ENCODE measurements at regions not wholly inside any gene's neighbourhood (a gene's known extent, or its start where the extent isn't known, plus 50 kb on each side); places are given as distances from the start of the nearest gene placed in this dataset.

DNA sequence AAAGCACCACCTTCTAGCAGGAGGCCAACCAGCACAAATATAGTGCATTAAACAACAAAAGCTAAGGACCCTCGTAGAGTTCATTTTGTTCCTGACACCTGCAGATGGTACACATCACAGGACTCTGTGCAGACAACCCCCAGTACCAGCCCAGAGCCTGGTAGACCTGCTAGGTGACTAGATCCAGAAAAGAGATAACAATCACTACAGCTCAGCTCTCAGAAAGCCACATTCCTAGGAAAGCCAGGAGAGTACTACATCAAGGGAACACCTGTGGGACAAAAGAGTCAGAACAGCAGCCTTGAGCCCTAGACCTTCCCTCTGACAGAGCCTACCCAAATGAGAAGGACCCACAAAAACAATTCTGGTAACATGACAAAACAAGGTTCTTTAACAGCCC lies 344.7 kb upstream of the PTBP2 start:
- H3K9ac ChIP-seq (ENCODE audit: insufficient read length): no peak overlapping the region
- H3K9me3 ChIP-seq (ENCODE audit: low read depth, low read length): no peaks in the 10 kb centered on the region
- no peak overlapping the region for H3K27ac ChIP-seq
- TF ChIP-seq FOXP2 (optimal IDR thresholded peaks at IDR 0.05; ENCODE audit: control extremely low read depth, extremely low read length, insufficient read depth) (no peak), EZH2 (IDR thresholded peaks at IDR 0.05) (no peak), POLR2AphosphoS5 (IDR thresholded peaks at IDR 0.05; ENCODE audit: borderline replicate concordance, low read depth, low read length) (no peak)
- no peaks in the 10 kb centered on the region for H3K36me3 ChIP-seq (ENCODE audit: insufficient read depth, low read length)
- no peak overlapping the region for H3K4me3 ChIP-seq
- no peak for DNase-seq (ENCODE audit: low read depth, low spot score)

DNA sequence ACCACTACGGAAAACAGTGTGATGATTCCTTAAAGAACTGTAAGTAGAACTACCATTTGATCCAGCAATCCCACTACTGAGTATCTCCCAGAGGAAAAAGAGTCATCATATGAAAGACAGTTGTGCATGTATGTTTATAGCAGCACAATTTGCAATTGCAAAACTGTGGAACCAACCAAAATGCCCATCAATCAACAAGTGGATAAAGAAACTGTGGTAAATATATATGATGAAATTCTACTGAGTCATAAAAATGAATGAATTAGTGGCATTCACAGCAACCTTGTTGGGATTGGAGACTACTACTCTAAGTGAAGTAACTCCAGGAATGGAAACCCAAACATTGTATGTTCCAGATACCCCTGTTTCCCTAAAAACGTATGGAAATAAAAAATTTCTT lies 337.0 kb upstream of the PTBP2 start:
- no peak overlapping the region for H3K4me3 ChIP-seq
- no peak overlapping the region for H3K9ac ChIP-seq (ENCODE audit: insufficient read length)
- H3K36me3 ChIP-seq (ENCODE audit: insufficient read depth, low read length): no peaks in the 10 kb centered on the region
- TF ChIP-seq EZH2 (IDR thresholded peaks at IDR 0.05) (no peak), FOXP2 (optimal IDR thresholded peaks at IDR 0.05; ENCODE audit: control extremely low read depth, extremely low read length, insufficient read depth) (no peak), POLR2AphosphoS5 (IDR thresholded peaks at IDR 0.05; ENCODE audit: borderline replicate concordance, low read depth, low read length) (no peak)
- no peak overlapping the region for H3K27ac ChIP-seq
- no peaks in the 10 kb centered on the region for H3K9me3 ChIP-seq (ENCODE audit: low read depth, low read length)
- DNase-seq (ENCODE audit: low read depth, low spot score): no peak

DNA sequence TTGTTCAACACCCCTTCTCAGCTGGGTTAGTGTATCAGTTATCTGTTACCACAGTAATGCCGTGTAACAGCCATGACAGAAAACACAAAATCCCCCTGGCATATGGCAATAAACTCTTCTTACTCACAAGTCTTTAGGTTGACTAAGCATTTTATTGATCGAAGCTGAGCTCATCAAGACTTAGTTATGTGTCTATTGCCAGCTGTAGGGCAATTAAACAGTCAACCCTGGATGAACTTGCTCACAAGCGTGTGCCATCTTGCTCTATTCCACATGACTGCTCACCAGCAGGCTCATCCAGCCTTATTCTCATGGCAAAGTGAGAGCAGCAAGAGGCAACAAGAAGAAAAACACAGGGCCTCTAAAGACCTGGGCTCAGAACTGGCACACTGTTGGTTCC lies 333.8 kb upstream of the PTBP2 start:
- Histone ChIP-seq H3K9ac (ENCODE audit: insufficient read length) (no peak overlapping the region), H3K9me3 (ENCODE audit: low read depth, low read length) (no peaks in the 10 kb centered on the region), H3K27ac (no peak overlapping the region), H3K36me3 (ENCODE audit: insufficient read depth, low read length) (no peaks in the 10 kb centered on the region), H3K4me3 (no peak overlapping the region)
- DNase-seq (ENCODE audit: low read depth, low spot score): no peak
- TF ChIP-seq POLR2AphosphoS5 (IDR thresholded peaks at IDR 0.05; ENCODE audit: borderline replicate concordance, low read depth, low read length): no peak
- no peak for TF ChIP-seq EZH2 (IDR thresholded peaks at IDR 0.05)
- TF ChIP-seq FOXP2 (optimal IDR thresholded peaks at IDR 0.05; ENCODE audit: control extremely low read depth, extremely low read length, insufficient read depth): no peak

DNA sequence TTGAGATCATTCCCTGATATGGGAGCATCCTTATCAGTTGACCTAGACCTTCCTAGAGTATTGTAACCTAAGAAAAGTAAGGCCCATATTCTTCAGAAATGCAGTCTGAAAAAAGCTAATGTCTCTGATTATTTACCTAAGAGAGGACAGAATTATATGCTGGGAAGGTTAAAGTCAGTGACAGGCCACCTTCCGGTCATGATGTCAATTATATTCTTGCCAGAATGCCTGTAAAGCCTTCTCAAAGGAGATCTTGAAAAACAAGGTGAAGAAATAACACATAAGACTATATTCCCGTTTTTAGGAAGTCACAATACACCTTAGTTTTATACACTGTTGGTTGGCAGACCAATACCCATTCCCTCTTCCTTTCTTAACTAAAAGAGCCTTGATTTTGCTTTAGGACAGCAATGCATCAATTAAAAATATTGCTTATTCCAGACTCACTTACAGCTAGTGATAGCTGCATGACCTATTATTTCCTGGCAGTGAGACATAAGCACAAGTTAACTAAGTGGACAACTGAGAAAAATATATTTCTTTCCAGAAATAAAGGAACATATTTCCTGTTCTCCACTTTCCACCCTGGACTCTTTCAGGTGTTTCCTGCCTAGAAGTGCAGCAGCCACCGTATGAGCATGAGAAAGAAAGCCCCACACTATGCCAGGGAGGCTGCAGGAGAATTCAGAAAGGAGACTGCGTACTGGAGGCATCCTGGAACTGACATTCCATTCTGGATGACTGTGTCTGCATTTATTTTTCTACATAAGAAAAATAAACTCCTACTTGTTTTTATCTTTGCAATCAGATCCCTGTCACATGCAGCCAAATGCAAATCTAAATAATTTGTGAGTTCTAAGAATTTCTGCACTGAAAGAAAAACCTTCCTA lies 332.9 kb upstream of the PTBP2 start:
- no peak for TF ChIP-seq FOXP2 (optimal IDR thresholded peaks at IDR 0.05; ENCODE audit: control extremely low read depth, extremely low read length, insufficient read depth)
- TF ChIP-seq EZH2 (IDR thresholded peaks at IDR 0.05): no peak
- no peak for TF ChIP-seq POLR2AphosphoS5 (IDR thresholded peaks at IDR 0.05; ENCODE audit: borderline replicate concordance, low read depth, low read length)
- no peak for DNase-seq (ENCODE audit: low read depth, low spot score)

DNA sequence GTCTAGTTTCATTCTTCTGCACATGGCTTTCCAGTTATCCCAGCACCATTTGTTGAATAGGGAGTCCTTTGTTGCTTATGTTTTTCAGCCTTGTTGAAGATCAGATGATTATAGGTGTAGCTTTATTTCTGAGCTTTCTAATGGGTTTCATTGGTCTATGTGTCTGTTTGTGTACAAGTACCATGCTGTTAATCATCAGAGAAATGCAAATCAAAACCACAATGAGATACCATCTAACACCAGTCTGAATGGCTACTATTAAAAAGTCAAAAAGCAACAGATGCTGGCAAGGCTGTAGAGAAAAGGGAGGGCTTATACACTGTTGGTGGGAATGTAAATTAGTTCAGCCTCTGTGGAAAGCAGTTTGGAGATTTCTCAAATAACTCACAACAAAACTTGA lies 321.5 kb upstream of the PTBP2 start:
- Histone ChIP-seq H3K36me3 (ENCODE audit: insufficient read depth, low read length) (no peaks in the 10 kb centered on the region), H3K4me3 (no peak overlapping the region), H3K27ac (no peak overlapping the region), H3K9me3 (ENCODE audit: low read depth, low read length) (no peaks in the 10 kb centered on the region), H3K9ac (ENCODE audit: insufficient read length) (no peak overlapping the region)
- TF ChIP-seq POLR2AphosphoS5 (IDR thresholded peaks at IDR 0.05; ENCODE audit: borderline replicate concordance, low read depth, low read length) (no peak), EZH2 (IDR thresholded peaks at IDR 0.05) (no peak), FOXP2 (optimal IDR thresholded peaks at IDR 0.05; ENCODE audit: control extremely low read depth, extremely low read length, insufficient read depth) (no peak)
- DNase-seq (ENCODE audit: low read depth, low spot score): no peak

More for the DNA sequence above, 332.9 kb upstream of the PTBP2 start:
- H3K9me3 ChIP-seq (ENCODE audit: low read depth, low read length): no peaks in the 10 kb centered on the region
- no peak overlapping the region for H3K4me3 ChIP-seq
- H3K36me3 ChIP-seq (ENCODE audit: insufficient read depth, low read length): no peaks in the 10 kb centered on the region
- H3K27ac ChIP-seq: no peak overlapping the region
- no peak overlapping the region for H3K9ac ChIP-seq (ENCODE audit: insufficient read length)

DNA sequence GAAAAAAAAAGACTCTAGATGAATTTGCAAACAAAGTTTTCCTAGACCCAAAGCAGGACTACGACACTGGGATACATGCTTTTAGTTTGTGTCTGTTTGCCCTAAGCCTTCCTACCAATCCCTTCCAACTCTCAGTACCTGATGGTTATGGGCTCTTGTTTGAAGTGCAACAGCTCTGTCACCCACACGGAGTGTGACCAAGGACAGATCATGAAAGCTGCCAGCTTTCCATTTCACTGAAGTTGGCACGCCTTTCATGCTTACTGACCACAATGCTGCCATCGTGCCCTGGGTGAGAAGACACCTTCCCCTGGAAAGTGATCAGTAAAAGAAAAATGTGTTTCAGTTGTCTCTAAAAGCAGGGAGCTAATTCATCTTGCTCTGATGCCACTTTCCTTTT lies 312.5 kb upstream of the PTBP2 start:
- no peak for DNase-seq (ENCODE audit: low read depth, low spot score)
- Histone ChIP-seq H3K27ac (no peak overlapping the region), H3K4me3 (no peak overlapping the region), H3K9me3 (ENCODE audit: low read depth, low read length) (no peaks in the 10 kb centered on the region), H3K36me3 (ENCODE audit: insufficient read depth, low read length) (no peaks in the 10 kb centered on the region), H3K9ac (ENCODE audit: insufficient read length) (no peak overlapping the region)
- TF ChIP-seq EZH2 (IDR thresholded peaks at IDR 0.05): no peak
- no peak for TF ChIP-seq POLR2AphosphoS5 (IDR thresholded peaks at IDR 0.05; ENCODE audit: borderline replicate concordance, low read depth, low read length)
- TF ChIP-seq FOXP2 (optimal IDR thresholded peaks at IDR 0.05; ENCODE audit: control extremely low read depth, extremely low read length, insufficient read depth): no peak

DNA sequence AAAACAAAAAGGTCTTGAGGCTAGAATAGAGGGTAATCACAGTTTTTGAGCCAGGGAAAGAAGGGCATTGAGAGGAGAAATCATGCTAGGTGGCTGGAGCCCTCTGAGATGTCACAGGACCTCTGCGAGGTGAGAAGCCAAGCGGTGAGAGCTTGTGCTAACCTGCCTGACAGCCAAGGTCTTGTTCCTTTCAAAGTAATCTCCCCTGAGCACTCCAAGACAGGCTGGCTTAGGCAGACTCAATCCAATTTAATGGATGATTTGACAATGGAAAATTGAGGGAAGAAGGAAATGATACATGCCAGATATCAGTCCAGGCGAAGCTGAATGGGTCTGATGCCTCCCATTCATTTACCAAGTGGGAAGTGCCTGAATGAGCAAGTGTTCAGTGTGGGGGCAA lies 311.9 kb upstream of the PTBP2 start:
- H3K4me3 ChIP-seq: no peak overlapping the region
- no peak for DNase-seq (ENCODE audit: low read depth, low spot score)

DNA sequence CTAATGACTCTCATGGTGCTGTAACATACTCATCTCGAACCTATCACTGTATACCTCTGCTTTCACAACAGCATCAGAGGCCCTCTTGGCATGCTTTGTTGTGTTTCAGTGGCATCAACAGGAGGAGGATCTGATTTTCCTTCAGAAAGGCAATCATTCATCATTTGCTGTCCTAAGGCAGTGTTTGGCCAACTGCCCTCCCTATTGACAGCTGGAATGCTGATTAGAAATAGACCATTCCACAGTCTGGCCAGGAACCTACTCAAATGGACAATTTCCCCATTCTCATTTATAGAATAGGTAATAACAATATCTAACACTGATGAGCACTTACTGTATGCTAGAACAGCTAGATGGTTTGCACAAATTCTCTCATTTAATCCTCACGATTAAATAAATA lies 310.6 kb upstream of the PTBP2 start:
- H3K9ac ChIP-seq (ENCODE audit: insufficient read length): no peak overlapping the region
- no peaks in the 10 kb centered on the region for H3K36me3 ChIP-seq (ENCODE audit: insufficient read depth, low read length)
- no peak for DNase-seq (ENCODE audit: low read depth, low spot score)
- H3K4me3 ChIP-seq: no peak overlapping the region
- no peaks in the 10 kb centered on the region for H3K9me3 ChIP-seq (ENCODE audit: low read depth, low read length)
- no peak overlapping the region for H3K27ac ChIP-seq
- TF ChIP-seq EZH2 (IDR thresholded peaks at IDR 0.05): no peak
- no peak for TF ChIP-seq POLR2AphosphoS5 (IDR thresholded peaks at IDR 0.05; ENCODE audit: borderline replicate concordance, low read depth, low read length)
- no peak for TF ChIP-seq FOXP2 (optimal IDR thresholded peaks at IDR 0.05; ENCODE audit: control extremely low read depth, extremely low read length, insufficient read depth)

More for the DNA sequence above, 311.9 kb upstream of the PTBP2 start:
- Histone ChIP-seq H3K9ac (ENCODE audit: insufficient read length) (no peak overlapping the region), H3K9me3 (ENCODE audit: low read depth, low read length) (no peaks in the 10 kb centered on the region), H3K36me3 (ENCODE audit: insufficient read depth, low read length) (no peaks in the 10 kb centered on the region), H3K27ac (no peak overlapping the region)
- TF ChIP-seq EZH2 (IDR thresholded peaks at IDR 0.05): no peak
- TF ChIP-seq POLR2AphosphoS5 (IDR thresholded peaks at IDR 0.05; ENCODE audit: borderline replicate concordance, low read depth, low read length): no peak
- no peak for TF ChIP-seq FOXP2 (optimal IDR thresholded peaks at IDR 0.05; ENCODE audit: control extremely low read depth, extremely low read length, insufficient read depth)

Measured in SK-N-MC (cell line).